ENCODE measurements at regions not wholly inside any gene's neighbourhood (a gene's known extent, or its start where the extent isn't known, plus 50 kb on each side); places are given as distances from the start of the nearest gene placed in this dataset.

GRCh38 chr2:2448178-2448577, 117.1 kb upstream of the MYT1L start:
- Histone ChIP-seq H4K20me1 (ENCODE audit: control insufficient read depth, insufficient read depth, low read depth, low read length) (no peaks in the 10 kb centered on the region), H3K9me2 (replicated peaks; ENCODE audit: control insufficient read depth, low read length) (no peaks in the 10 kb centered on the region), H3K27ac (ENCODE audit: low read depth, low read length) (no peak overlapping the region), H3K4me1 (ENCODE audit: control insufficient read depth, low read length) (no peaks in the 10 kb centered on the region), H3K79me2 (ENCODE audit: control insufficient read depth, low read length) (no peaks in the 10 kb centered on the region), H3K4me3 (ENCODE audit: low read length) (no peak overlapping the region), H3F3A (ENCODE audit: control insufficient read depth, insufficient read depth) (no peaks in the 10 kb centered on the region), H3K27me3 (ENCODE audit: control insufficient read depth, low read length) (no peaks in the 10 kb centered on the region), H3K4me2 (ENCODE audit: low read length) (no peak overlapping the region), H3K9me3 (ENCODE audit: control insufficient read depth, insufficient read depth, low read length) (no peaks in the 10 kb centered on the region), H3K36me3 (ENCODE audit: control insufficient read depth, low read length) (no peaks in the 10 kb centered on the region)
- TF ChIP-seq EZH2phosphoT487 (IDR thresholded peaks at IDR 0.05; ENCODE audit: borderline replicate concordance, low read length) (no peak), CTCF (IDR thresholded peaks at IDR 0.05; ENCODE audit: low read depth, low read length, poor library complexity, severe bottlenecking) (no peak)

- no peaks in the 10 kb centered on the region for H3K9me2 ChIP-seq (replicated peaks; ENCODE audit: control insufficient read depth, low read length)
- no peaks in the 10 kb centered on the region for H3K79me2 ChIP-seq (ENCODE audit: control insufficient read depth, low read length)
- no peaks in the 10 kb centered on the region for H3K4me1 ChIP-seq (ENCODE audit: control insufficient read depth, low read length)
- H3K27me3 ChIP-seq (ENCODE audit: control insufficient read depth, low read length) = no peaks in the 10 kb centered on the region
- H3K36me3 ChIP-seq (ENCODE audit: control insufficient read depth, low read length) = no peaks in the 10 kb centered on the region
- no peaks in the 10 kb centered on the region for H4K20me1 ChIP-seq (ENCODE audit: control insufficient read depth, insufficient read depth, low read depth, low read length)
- no peaks in the 10 kb centered on the region; the same call in 1 of the 2 replicates for H3K9me3 ChIP-seq (ENCODE audit: control insufficient read depth, insufficient read depth, low read length)
- no peak overlapping the region for H3K4me2 ChIP-seq (ENCODE audit: low read length)
- no peak for TF ChIP-seq EZH2phosphoT487 (IDR thresholded peaks at IDR 0.05; ENCODE audit: borderline replicate concordance, low read length)
- no peak for TF ChIP-seq CTCF (IDR thresholded peaks at IDR 0.05; ENCODE audit: low read depth, low read length, poor library complexity, severe bottlenecking)
- no peak overlapping the region for H3K4me3 ChIP-seq (ENCODE audit: low read length)
- no peaks in the 10 kb centered on the region for H3F3A ChIP-seq (ENCODE audit: control insufficient read depth, insufficient read depth)
- no peak overlapping the region for H3K27ac ChIP-seq (ENCODE audit: low read depth, low read length)
These were observed 91.5 kb upstream of the MYT1L start for GRCh38 chr2:2422621-2423020.

GRCh38 chr2:2413525-2413924, 82.5 kb upstream of the MYT1L start:
- no peaks in the 10 kb centered on the region for H3F3A ChIP-seq (ENCODE audit: control insufficient read depth, insufficient read depth)
- TF ChIP-seq EZH2phosphoT487 (IDR thresholded peaks at IDR 0.05; ENCODE audit: borderline replicate concordance, low read length) (no peak), CTCF (IDR thresholded peaks at IDR 0.05; ENCODE audit: low read depth, low read length, poor library complexity, severe bottlenecking) (no peak)
- no peak overlapping the region for H3K27ac ChIP-seq (ENCODE audit: low read depth, low read length)
- no peaks in the 10 kb centered on the region for H3K79me2 ChIP-seq (ENCODE audit: control insufficient read depth, low read length)
- H3K27me3 ChIP-seq (ENCODE audit: control insufficient read depth, low read length) = no peaks in the 10 kb centered on the region
- no peak overlapping the region for H3K4me3 ChIP-seq (ENCODE audit: low read length)
- H3K4me2 ChIP-seq (ENCODE audit: low read length) = no peak overlapping the region
- no peaks in the 10 kb centered on the region for H3K4me1 ChIP-seq (ENCODE audit: control insufficient read depth, low read length)
- no peaks in the 10 kb centered on the region for H3K9me3 ChIP-seq (ENCODE audit: control insufficient read depth, insufficient read depth, low read length)
- no peaks in the 10 kb centered on the region for H3K36me3 ChIP-seq (ENCODE audit: control insufficient read depth, low read length)
- H4K20me1 ChIP-seq (ENCODE audit: control insufficient read depth, insufficient read depth, low read depth, low read length) = no peaks in the 10 kb centered on the region
- H3K9me2 ChIP-seq (replicated peaks; ENCODE audit: control insufficient read depth, low read length) = no peaks in the 10 kb centered on the region

GRCh38 chr2:2410987-2411386, 79.9 kb upstream of the MYT1L start:
- no peaks in the 10 kb centered on the region for H3K27me3 ChIP-seq (ENCODE audit: control insufficient read depth, low read length)
- H3K36me3 ChIP-seq (ENCODE audit: control insufficient read depth, low read length) = no peaks in the 10 kb centered on the region
- no peaks in the 10 kb centered on the region for H3K9me2 ChIP-seq (replicated peaks; ENCODE audit: control insufficient read depth, low read length)
- H3K4me3 ChIP-seq (ENCODE audit: low read length) = no peak overlapping the region
- no peaks in the 10 kb centered on the region for H3F3A ChIP-seq (ENCODE audit: control insufficient read depth, insufficient read depth)
- H4K20me1 ChIP-seq (ENCODE audit: control insufficient read depth, insufficient read depth, low read depth, low read length) = no peaks in the 10 kb centered on the region
- H3K9me3 ChIP-seq (ENCODE audit: control insufficient read depth, insufficient read depth, low read length) = no peaks in the 10 kb centered on the region; the same call in 1 of the 2 replicates
- H3K4me1 ChIP-seq (ENCODE audit: control insufficient read depth, low read length) = no peaks in the 10 kb centered on the region
- TF ChIP-seq CTCF (IDR thresholded peaks at IDR 0.05; ENCODE audit: low read depth, low read length, poor library complexity, severe bottlenecking) (no peak), EZH2phosphoT487 (IDR thresholded peaks at IDR 0.05; ENCODE audit: borderline replicate concordance, low read length) (no peak)
- no peak overlapping the region for H3K27ac ChIP-seq (ENCODE audit: low read depth, low read length)
- no peak overlapping the region for H3K4me2 ChIP-seq (ENCODE audit: low read length)
- no peaks in the 10 kb centered on the region for H3K79me2 ChIP-seq (ENCODE audit: control insufficient read depth, low read length)

Data from DOHH2 (cell line).